Mesenchymal stem cell (in vitro differentiated cells and primary cell): ENCODE measurements at regions not wholly inside any gene's neighbourhood (a gene's known extent, or its start where the extent isn't known, plus 50 kb on each side); places are given as distances from the start of the nearest gene placed in this dataset.

ENCODE experiments used
- DNase-seq: peaks from one replicate; pipeline ENCODE4 v3.0.0-alpha.2; 2013
- H2AFZ ChIP-seq: one replicate; pipeline ENCODE4 v1.6.1; 2013; ENCODE audit warnings: low read depth, mild to moderate bottlenecking, control low read depth, inconsistent platforms, low read length, moderate library complexity
- H2AK5ac ChIP-seq: 2 replicates; pipeline ENCODE4 v1.6.1; 2013; ENCODE audit warnings: low read length, moderate library complexity, mild to moderate bottlenecking, inconsistent platforms; ENCODE audit not compliant: severe bottlenecking
- H2BK120ac ChIP-seq: one replicate; pipeline ENCODE4 v1.6.1; 2013; ENCODE audit warnings: low read depth, mild to moderate bottlenecking, inconsistent platforms, low read length, moderate library complexity
- H2BK12ac ChIP-seq, 2 experiments: one replicate each; pipeline ENCODE4 v1.6.1; 2013; ENCODE audit warnings: inconsistent platforms in 2 of 2, low read length in 2 of 2, mild to moderate bottlenecking in 2 of 2, moderate library complexity in 2 of 2, control low read depth in 1 of 2
- H2BK15ac ChIP-seq: one replicate; pipeline ENCODE4 v1.6.1; 2013; ENCODE audit warnings: mild to moderate bottlenecking, low read depth, inconsistent platforms; ENCODE audit not compliant: poor library complexity, severe bottlenecking
- H2BK5ac ChIP-seq: 2 replicates; pipeline ENCODE4 v1.6.1; 2013; ENCODE audit warnings: low read depth, mild to moderate bottlenecking, low read length, control low read depth, inconsistent platforms; ENCODE audit not compliant: poor library complexity, severe bottlenecking
- H3K14ac ChIP-seq, 2 experiments: one replicate each; pipeline ENCODE4 v1.6.1; 2013; ENCODE audit warnings: inconsistent platforms in 2 of 2, low read length in 2 of 2, control low read depth in 1 of 2, mild to moderate bottlenecking in 1 of 2, moderate library complexity in 1 of 2
- H3K18ac ChIP-seq, 2 experiments: one replicate each; pipeline ENCODE4 v1.6.1; 2013; ENCODE audit warnings: inconsistent platforms in 2 of 2, low read length in 2 of 2, control low read depth in 1 of 2, low read depth in 1 of 2, mild to moderate bottlenecking in 1 of 2
- H3K23ac ChIP-seq, 2 experiments: one replicate each; pipeline ENCODE4 v1.6.1; 2013; ENCODE audit warnings: inconsistent platforms in 2 of 2, low read length in 2 of 2, mild to moderate bottlenecking in 2 of 2, moderate library complexity in 2 of 2, control low read depth in 1 of 2
- H3K27ac ChIP-seq: 2 replicates; pipeline ENCODE4 v1.5.1; 2013; ENCODE audit warnings: mild to moderate bottlenecking, moderate library complexity, low read length, control low read depth, inconsistent platforms; ENCODE audit not compliant: poor library complexity, severe bottlenecking
- H3K27me3 ChIP-seq, 2 experiments: 2 replicates each; pipeline versions ENCODE4 v1.6.1 to v1.7.0; 2013; ENCODE audit warnings: low read length in 2 of 2, mild to moderate bottlenecking in 2 of 2, moderate library complexity in 2 of 2, control low read depth in 1 of 2, inconsistent platforms in 1 of 2; ENCODE audit not compliant: control insufficient read depth in 1 of 2, insufficient read depth in 1 of 2
- H3K36me3 ChIP-seq, 2 experiments: 2 replicates each; pipeline versions ENCODE4 v1.6.1 to v1.7.0; 2013; ENCODE audit warnings: low read length in 2 of 2, control low read depth in 1 of 2, inconsistent platforms in 1 of 2, low read depth in 1 of 2, mild to moderate bottlenecking in 1 of 2; ENCODE audit not compliant: insufficient read depth in 2 of 2, control insufficient read depth in 1 of 2
- H3K4ac ChIP-seq, 2 experiments: one replicate each; pipeline ENCODE4 v1.6.1; 2013; ENCODE audit warnings: inconsistent platforms in 2 of 2, low read length in 2 of 2, mild to moderate bottlenecking in 2 of 2, moderate library complexity in 2 of 2, control low read depth in 1 of 2, low read depth in 1 of 2
- H3K4me1 ChIP-seq: 2 replicates; pipeline ENCODE4 v1.6.1; 2013; ENCODE audit warnings: low read depth, low read length, control low read depth; ENCODE audit not compliant: control insufficient read depth, insufficient read depth
- H3K4me2 ChIP-seq: 2 replicates; pipeline ENCODE4 v1.6.1; 2013; ENCODE audit warnings: low read length, mild to moderate bottlenecking, inconsistent platforms; ENCODE audit not compliant: poor library complexity, severe bottlenecking
- H3K4me3 ChIP-seq, 2 experiments: 2 replicates each; pipeline versions ENCODE4 v1.5.1 to v1.7.0; 2013; ENCODE audit warnings: low read length in 2 of 2, mild to moderate bottlenecking in 2 of 2, control low read depth in 1 of 2, low read depth in 1 of 2; ENCODE audit not compliant: insufficient read depth in 1 of 2
- H3K79me1 ChIP-seq: replicated peaks from 2 replicates; pipeline ENCODE4 v1.6.1; 2013; ENCODE audit warnings: mild to moderate bottlenecking, control low read depth, low read length, inconsistent platforms; ENCODE audit not compliant: poor library complexity, severe bottlenecking
- H3K9ac ChIP-seq: 2 replicates; pipeline ENCODE4 v1.7.0; 2013; ENCODE audit warnings: mild to moderate bottlenecking, low read length, moderate library complexity
- H3K9me3 ChIP-seq: 2 replicates; pipeline ENCODE4 v1.7.0; 2013; ENCODE audit warnings: mild to moderate bottlenecking, low read length; ENCODE audit not compliant: control insufficient read depth
- H4K8ac ChIP-seq: one replicate; pipeline ENCODE4 v1.6.1; 2013; ENCODE audit warnings: inconsistent platforms, mild to moderate bottlenecking, low read length, moderate library complexity
- H4K91ac ChIP-seq: one replicate; pipeline ENCODE4 v1.6.1; 2013; ENCODE audit warnings: mild to moderate bottlenecking, low read length, inconsistent platforms
- WGBS: methylation state at CpG from one replicate; pipeline ENCODE4 v1.1.7; 2013; ENCODE audit warnings: mixed read lengths; 5-methylcytosine and 5-hydroxymethylcytosine counted together

DNA sequence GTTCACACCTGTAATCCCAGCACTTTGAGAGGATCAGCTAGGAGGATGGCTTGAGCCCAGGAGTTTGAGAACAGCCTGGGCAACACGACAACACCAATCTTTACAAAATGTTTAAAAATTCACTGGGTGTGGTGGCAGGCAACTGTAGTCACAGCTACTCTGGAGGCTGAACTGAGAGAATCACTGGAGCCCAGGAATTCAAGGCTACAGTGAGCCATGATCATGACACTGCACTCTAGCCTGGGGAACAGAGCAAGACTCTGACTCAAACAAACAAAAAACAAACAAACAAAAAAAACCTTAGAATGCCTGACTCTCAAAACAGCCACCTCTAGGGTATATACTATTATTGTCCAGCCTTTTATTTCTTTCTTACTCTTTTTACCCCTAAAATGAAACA lies 56.5 kb upstream of the PAPSS2 start:
- Histone ChIP-seq H3K4me1 (no peaks in the 10 kb centered on the region), H3K18ac (no peak overlapping the region), H3K27ac (no peak overlapping the region), H3K4me2 (no peak overlapping the region), H3K9ac (peak overlapping the region; percentile 42), H4K8ac (no peak overlapping the region), H3K4me3 (no peak overlapping the region), H2BK15ac (no peak overlapping the region), H3K23ac (no peak overlapping the region), H4K91ac (no peak overlapping the region), H2AFZ (no peak overlapping the region), H3K27me3 (no peaks in the 10 kb centered on the region), H3K36me3 (no peaks in the 10 kb centered on the region), H2AK5ac (no peak overlapping the region), H2BK120ac (no peak overlapping the region), H3K79me1 (no peaks in the 10 kb centered on the region), H3K9me3 (no peaks in the 10 kb centered on the region), H2BK12ac (no peak overlapping the region), H3K4ac (no peak overlapping the region), H3K14ac (no peak overlapping the region), H2BK5ac (no peak overlapping the region)
- whole genome bisulfite sequencing = 86% methylated on average over 1 of the region's 1 CpG
- peak; percentile 18 for DNase-seq

GRCh38 chr10:87603769-87604168 lies 55.9 kb upstream of the PAPSS2 start:
- no peak overlapping the region for H3K18ac ChIP-seq
- H2BK120ac ChIP-seq = no peak overlapping the region
- 95% methylated on average over 3 of the region's 4 CpGs for whole genome bisulfite sequencing
- H2BK5ac ChIP-seq = no peak overlapping the region
- no peak overlapping the region for H3K23ac ChIP-seq
- no peak overlapping the region for H3K4ac ChIP-seq
- DNase-seq = no peak
- H3K4me3 ChIP-seq = no peak overlapping the region
- no peaks in the 10 kb centered on the region for H3K9me3 ChIP-seq
- H3K4me2 ChIP-seq = no peak overlapping the region
- H3K14ac ChIP-seq = no peak overlapping the region
- H3K79me1 ChIP-seq = no peaks in the 10 kb centered on the region
- H3K27ac ChIP-seq = no peak overlapping the region
- no peak overlapping the region for H4K91ac ChIP-seq
- no peak overlapping the region for H2BK15ac ChIP-seq
- no peaks in the 10 kb centered on the region for H3K36me3 ChIP-seq
- H2AK5ac ChIP-seq = no peak overlapping the region
- H4K8ac ChIP-seq = no peak overlapping the region
- H2BK12ac ChIP-seq = no peak overlapping the region
- no peaks in the 10 kb centered on the region for H3K27me3 ChIP-seq
- no peak overlapping the region for H2AFZ ChIP-seq
- H3K4me1 ChIP-seq = no peaks in the 10 kb centered on the region
- H3K9ac ChIP-seq = peak overlapping the region; percentile 42

- H2AFZ ChIP-seq = no peak overlapping the region
- H3K14ac ChIP-seq = no peak overlapping the region
- no peak overlapping the region for H3K4me2 ChIP-seq
- no peak overlapping the region for H4K8ac ChIP-seq
- H3K4me1 ChIP-seq = no peaks in the 10 kb centered on the region
- H3K4ac ChIP-seq = no peak overlapping the region
- no peak overlapping the region for H3K9ac ChIP-seq
- no peak overlapping the region for H3K4me3 ChIP-seq
- H2BK120ac ChIP-seq = no peak overlapping the region
- no peaks in the 10 kb centered on the region for H3K9me3 ChIP-seq
- no peaks in the 10 kb centered on the region for H3K79me1 ChIP-seq
- no peaks in the 10 kb centered on the region for H3K27me3 ChIP-seq
- H2AK5ac ChIP-seq = no peak overlapping the region
- H3K18ac ChIP-seq = peak overlapping the region in 1 of 2 experiments; percentile 52
- no peak overlapping the region for H2BK5ac ChIP-seq
- H3K36me3 ChIP-seq = no peaks in the 10 kb centered on the region
- no peak overlapping the region for H3K23ac ChIP-seq
- peak; percentile 22 for DNase-seq
- no peak overlapping the region for H3K27ac ChIP-seq
- 78% methylated on average over 4 of the region's 4 CpGs for WGBS
- H2BK15ac ChIP-seq = no peak overlapping the region
- no peak overlapping the region for H4K91ac ChIP-seq
- no peak overlapping the region for H2BK12ac ChIP-seq
Measured at GRCh38 chr10:87605628-87606251, 53.9 kb upstream of the PAPSS2 start.

- Histone ChIP-seq H3K36me3 (no peaks in the 10 kb centered on the region), H2BK120ac (no peak overlapping the region), H2BK12ac (no peak overlapping the region), H3K4me2 (no peak overlapping the region), H2BK5ac (no peak overlapping the region), H3K9ac (no peak overlapping the region), H3K18ac (no peak overlapping the region), H3K4me3 (no peak overlapping the region), H2BK15ac (no peak overlapping the region), H4K91ac (no peak overlapping the region), H3K14ac (no peak overlapping the region), H2AK5ac (no peak overlapping the region), H3K27ac (no peak overlapping the region), H4K8ac (no peak overlapping the region), H2AFZ (no peak overlapping the region), H3K27me3 (no peaks in the 10 kb centered on the region), H3K79me1 (no peaks in the 10 kb centered on the region), H3K9me3 (no peaks in the 10 kb centered on the region), H3K4me1 (no peaks in the 10 kb centered on the region), H3K4ac (no peak overlapping the region), H3K23ac (no peak overlapping the region)
- DNase-seq = no peak
- WGBS = 69% methylated on average over 4 of the region's 4 CpGs
Measured at GRCh38 chr10:87608756-87609155, 50.9 kb upstream of the PAPSS2 start.
